Body of pancreas (tissue), 4 donors: ENCODE measurements at regions not wholly inside any gene's neighbourhood (a gene's known extent, or its start where the extent isn't known, plus 50 kb on each side); places are given as distances from the start of the nearest gene placed in this dataset.

ENCODE experiments used
- POLR2A ChIP-seq, 3 donors: fragments of 450-650 bp; IDR thresholded peaks; one replicate each; pipeline ENCODE4 v1.6.1; 2016; ENCODE audit warnings: antibody characterized with exemption in 3 of 3, mild to moderate bottlenecking in 2 of 3
- TF ChIP-seq, protein P1 (sequence below), 7 experiments: fragments of 450-650 bp in 4 of 7; fragments of 200-600 bp in 3 of 7; sonication (generic) in 3 of 7; IDR thresholded peaks; one replicate each; pipeline ENCODE4 v1.5.1; 2016 to 2019; ENCODE audit warnings: antibody characterized with exemption in 7 of 7

DNA sequence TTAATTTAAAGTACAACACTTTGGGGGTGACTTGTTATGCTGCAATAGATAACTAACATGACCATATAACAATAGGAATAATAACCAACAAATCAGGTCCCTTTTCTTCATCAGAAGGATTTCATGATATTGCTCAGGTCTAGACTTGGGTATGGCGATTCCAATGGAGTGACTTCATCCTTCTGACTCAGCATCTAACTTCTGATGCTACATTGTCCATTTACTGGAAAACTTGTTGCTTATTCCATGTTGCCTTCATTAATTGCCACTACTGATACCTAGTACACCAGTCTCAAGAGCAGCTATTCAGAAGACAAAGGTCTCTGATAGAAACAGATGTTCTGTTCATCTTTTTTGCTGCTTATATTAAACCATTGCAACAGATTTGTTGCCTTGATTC, 324.3 kb downstream of the TGFB2 start:
- TF ChIP-seq, protein P1, sequence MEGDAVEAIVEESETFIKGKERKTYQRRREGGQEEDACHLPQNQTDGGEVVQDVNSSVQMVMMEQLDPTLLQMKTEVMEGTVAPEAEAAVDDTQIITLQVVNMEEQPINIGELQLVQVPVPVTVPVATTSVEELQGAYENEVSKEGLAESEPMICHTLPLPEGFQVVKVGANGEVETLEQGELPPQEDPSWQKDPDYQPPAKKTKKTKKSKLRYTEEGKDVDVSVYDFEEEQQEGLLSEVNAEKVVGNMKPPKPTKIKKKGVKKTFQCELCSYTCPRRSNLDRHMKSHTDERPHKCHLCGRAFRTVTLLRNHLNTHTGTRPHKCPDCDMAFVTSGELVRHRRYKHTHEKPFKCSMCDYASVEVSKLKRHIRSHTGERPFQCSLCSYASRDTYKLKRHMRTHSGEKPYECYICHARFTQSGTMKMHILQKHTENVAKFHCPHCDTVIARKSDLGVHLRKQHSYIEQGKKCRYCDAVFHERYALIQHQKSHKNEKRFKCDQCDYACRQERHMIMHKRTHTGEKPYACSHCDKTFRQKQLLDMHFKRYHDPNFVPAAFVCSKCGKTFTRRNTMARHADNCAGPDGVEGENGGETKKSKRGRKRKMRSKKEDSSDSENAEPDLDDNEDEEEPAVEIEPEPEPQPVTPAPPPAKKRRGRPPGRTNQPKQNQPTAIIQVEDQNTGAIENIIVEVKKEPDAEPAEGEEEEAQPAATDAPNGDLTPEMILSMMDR (IDR thresholded peaks at IDR 0.05): no peak
- no peak for TF ChIP-seq POLR2A (IDR thresholded peaks at IDR 0.05)
